ENCODE measurements at regions not wholly inside any gene's neighbourhood (a gene's known extent, or its start where the extent isn't known, plus 50 kb on each side); places are given as distances from the start of the nearest gene placed in this dataset.

DNA sequence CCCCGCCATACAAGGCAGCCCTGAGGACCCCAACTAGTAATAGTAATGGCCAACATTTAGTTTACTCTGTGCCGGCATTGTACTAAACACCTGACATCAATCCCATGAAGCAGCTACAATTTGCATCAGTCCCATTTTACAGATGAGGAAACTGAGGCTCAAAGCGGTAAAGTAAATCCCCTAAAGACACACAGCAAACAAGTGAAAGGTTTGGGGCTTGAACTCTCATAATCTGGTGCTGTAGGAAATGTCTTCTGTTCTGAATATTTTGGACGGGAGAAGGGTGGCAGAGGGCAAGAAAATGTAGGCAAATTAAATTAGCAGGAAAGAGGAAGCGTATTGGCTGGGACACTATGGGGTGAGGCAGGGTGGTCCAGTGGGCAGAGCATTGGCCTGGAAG, 160.3 kb upstream of the SYT13 start:
- TF ChIP-seq, protein P1, sequence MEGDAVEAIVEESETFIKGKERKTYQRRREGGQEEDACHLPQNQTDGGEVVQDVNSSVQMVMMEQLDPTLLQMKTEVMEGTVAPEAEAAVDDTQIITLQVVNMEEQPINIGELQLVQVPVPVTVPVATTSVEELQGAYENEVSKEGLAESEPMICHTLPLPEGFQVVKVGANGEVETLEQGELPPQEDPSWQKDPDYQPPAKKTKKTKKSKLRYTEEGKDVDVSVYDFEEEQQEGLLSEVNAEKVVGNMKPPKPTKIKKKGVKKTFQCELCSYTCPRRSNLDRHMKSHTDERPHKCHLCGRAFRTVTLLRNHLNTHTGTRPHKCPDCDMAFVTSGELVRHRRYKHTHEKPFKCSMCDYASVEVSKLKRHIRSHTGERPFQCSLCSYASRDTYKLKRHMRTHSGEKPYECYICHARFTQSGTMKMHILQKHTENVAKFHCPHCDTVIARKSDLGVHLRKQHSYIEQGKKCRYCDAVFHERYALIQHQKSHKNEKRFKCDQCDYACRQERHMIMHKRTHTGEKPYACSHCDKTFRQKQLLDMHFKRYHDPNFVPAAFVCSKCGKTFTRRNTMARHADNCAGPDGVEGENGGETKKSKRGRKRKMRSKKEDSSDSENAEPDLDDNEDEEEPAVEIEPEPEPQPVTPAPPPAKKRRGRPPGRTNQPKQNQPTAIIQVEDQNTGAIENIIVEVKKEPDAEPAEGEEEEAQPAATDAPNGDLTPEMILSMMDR (IDR thresholded peaks at IDR 0.05; ENCODE audit: control insufficient read depth, extremely low read depth, insufficient read depth) = no peak
- no peak for DNase-seq (ENCODE audit: low read depth)
- H3K4me3 ChIP-seq (ENCODE audit: low read depth, low read length) = no peak overlapping the region

DNA sequence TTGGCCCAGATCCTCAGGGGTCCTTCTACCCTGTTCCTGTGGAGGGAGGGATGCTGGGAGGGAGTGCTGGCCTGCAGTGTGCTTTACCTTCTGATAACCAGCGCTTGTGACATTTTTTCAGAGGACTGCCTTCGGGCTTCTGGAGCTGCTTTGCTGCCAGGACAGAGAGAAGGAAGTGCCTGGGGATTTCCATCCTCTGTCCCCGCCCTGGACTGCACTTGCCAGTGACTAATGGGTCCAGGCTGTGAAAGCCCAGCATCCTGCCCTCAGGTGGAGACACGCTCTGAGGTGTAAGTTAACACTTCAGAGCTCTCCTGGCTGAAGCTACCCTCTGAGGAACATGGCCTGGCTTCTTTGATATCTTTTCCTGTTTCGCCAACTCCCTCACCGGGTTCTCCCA, 158.7 kb upstream of the SYT13 start:
- H3K4me3 ChIP-seq (ENCODE audit: low read depth, low read length) = no peak overlapping the region
- no peak for DNase-seq (ENCODE audit: low read depth)
- TF ChIP-seq, protein P1 (IDR thresholded peaks at IDR 0.05; ENCODE audit: control insufficient read depth, extremely low read depth, insufficient read depth) = no peak

DNA sequence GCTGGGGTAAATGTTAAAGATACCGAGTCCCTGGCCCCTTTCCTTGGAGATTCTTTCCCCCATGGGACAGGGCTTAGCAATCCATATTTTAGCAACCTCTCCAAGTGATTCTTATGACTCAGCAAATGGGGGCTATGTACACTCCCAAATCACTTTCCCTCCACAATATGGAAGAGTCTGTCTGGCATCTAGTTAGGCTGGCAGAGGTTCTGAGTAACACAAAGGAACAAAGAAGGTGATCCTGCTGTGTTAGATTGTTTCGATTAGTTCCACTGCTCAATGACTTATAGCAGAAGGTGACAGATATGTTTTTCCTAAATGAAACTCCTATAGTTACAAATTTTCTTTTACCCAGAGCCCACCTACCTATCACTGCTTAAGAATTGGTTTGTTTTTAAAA, 154.0 kb upstream of the SYT13 start:
- no peak overlapping the region for H3K4me3 ChIP-seq (ENCODE audit: low read depth, low read length)
- no peak for DNase-seq (ENCODE audit: low read depth)
- TF ChIP-seq, protein P1 (IDR thresholded peaks at IDR 0.05; ENCODE audit: control insufficient read depth, extremely low read depth, insufficient read depth) = no peak

DNA sequence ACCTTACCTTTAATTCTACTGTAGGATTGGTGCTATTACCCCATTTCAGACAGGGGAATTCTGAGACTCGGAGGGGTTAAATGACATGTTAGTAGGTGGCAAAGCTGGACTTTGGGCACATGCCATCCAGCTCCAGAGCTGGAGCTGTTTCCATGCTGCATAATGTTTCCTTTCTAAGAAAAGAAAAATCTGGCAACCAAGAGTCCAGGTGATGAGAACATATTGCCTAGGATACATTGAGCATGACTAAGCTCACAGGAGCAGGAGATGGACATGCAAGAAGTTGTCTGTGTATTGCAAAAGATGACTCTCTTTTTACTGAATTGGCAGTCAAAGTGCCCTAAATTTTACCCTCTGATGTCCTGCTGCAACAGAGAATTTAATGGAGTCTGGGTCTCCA, 150.8 kb upstream of the SYT13 start:
- DNase-seq (ENCODE audit: low read depth) = no peak
- TF ChIP-seq, protein P1 (IDR thresholded peaks at IDR 0.05; ENCODE audit: control insufficient read depth, extremely low read depth, insufficient read depth) = no peak
- no peak overlapping the region for H3K4me3 ChIP-seq (ENCODE audit: low read depth, low read length)

DNA sequence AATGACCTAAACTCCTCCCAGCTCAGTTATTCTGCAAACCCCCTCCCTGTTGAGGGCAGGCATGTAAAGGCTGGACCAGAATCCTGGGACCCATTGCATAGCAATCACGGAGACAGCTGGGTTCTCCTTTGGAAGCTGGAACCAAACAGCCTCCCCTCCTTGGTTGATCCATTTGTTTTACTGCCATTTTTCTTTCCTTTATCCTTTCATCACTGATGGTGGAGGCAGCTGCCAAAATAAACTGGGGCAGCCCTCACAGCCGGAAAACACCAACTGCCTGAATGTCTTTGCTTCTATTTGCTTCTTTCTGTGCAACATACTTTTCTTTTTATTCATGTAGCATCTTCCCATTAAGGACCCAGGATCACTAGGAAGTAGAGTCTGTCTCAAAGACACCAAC, 150.0 kb upstream of the SYT13 start:
- TF ChIP-seq, protein P1 (IDR thresholded peaks at IDR 0.05; ENCODE audit: control insufficient read depth, extremely low read depth, insufficient read depth) = no peak
- DNase-seq (ENCODE audit: low read depth) = no peak
- H3K4me3 ChIP-seq (ENCODE audit: low read depth, low read length) = no peak overlapping the region

DNA sequence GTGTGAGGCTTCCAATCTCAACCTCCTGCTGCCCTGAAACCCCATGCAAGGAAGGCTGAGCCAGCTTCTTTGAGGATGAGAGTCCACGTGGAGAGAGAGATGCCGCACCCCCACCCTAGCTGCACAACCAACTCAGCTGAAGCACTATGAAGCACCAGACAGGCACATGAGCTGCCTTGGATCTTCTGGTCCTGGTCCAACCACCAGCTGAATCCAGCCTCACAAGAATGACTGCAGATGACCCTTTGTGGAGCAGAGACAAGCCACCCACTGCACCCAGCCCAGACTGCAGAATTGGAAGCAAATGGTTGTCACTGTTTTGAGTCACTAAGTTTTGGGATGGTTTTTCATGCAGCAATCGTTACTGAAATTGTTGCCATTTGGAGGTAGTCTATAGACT, 149.6 kb upstream of the SYT13 start:
- DNase-seq (ENCODE audit: low read depth) = no peak
- TF ChIP-seq, protein P1 (IDR thresholded peaks at IDR 0.05; ENCODE audit: control insufficient read depth, extremely low read depth, insufficient read depth) = no peak
- H3K4me3 ChIP-seq (ENCODE audit: low read depth, low read length) = no peak overlapping the region

DNA sequence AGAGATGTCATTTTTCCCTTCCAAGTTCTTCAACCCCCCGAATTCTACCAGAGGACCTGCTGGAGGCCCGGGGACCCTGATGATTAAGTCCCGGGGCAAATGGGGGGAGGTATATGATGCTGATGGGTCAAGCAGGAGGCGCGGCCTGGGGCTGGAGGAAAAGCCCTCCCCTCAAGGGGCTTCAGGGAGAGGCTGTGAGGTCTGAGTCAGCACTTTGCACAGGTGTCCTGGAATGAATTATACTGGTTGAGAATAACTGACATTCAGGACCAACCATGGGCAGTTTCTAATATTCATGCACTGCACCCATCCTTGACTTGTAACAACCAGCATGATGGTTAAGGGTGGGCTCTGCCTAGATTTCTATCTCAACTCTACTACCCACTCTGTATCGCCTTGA, 146.8 kb upstream of the SYT13 start:
- no peak overlapping the region for H3K4me3 ChIP-seq (ENCODE audit: low read depth, low read length)
- TF ChIP-seq, protein P1 (IDR thresholded peaks at IDR 0.05; ENCODE audit: control insufficient read depth, extremely low read depth, insufficient read depth) = no peak
- no peak for DNase-seq (ENCODE audit: low read depth)

All from LNCaP clone FGC (cell line).